ENCODE measurements at regions not wholly inside any gene's neighbourhood (a gene's known extent, or its start where the extent isn't known, plus 50 kb on each side); places are given as distances from the start of the nearest gene placed in this dataset.
"Not testable (repeated sequence)": the region's sequence is repeated elsewhere in the genome, so short reads cannot be mapped to it uniquely, and the experiment has no call there.

GRCh38 chr1:60913708-60914107 lies 168.7 kb upstream of the NFIA start:
- DNase-seq = not testable (repeated sequence)

- no peak for DNase-seq
Observed at GRCh38 chr1:60913039-60913438, 169.3 kb upstream of the NFIA start.

- DNase-seq = peak; percentile 16 to 61
Observed at GRCh38 chr1:60911966-60912697, 170.2 kb upstream of the NFIA start.

- no peak for DNase-seq
Observed at GRCh38 chr1:60908159-60908558, 174.2 kb upstream of the NFIA start.

- no peak for DNase-seq
Observed at GRCh38 chr1:60906526-60906925, 175.8 kb upstream of the NFIA start.

- DNase-seq = no peak
Observed at GRCh38 chr1:60906039-60906438, 176.3 kb upstream of the NFIA start.

- no peak for DNase-seq
Observed at GRCh38 chr1:60904099-60904851, 178.1 kb upstream of the NFIA start.

- DNase-seq = no peak
Observed at GRCh38 chr1:60903591-60903990, 178.8 kb upstream of the NFIA start.

- DNase-seq = no peak
Observed at GRCh38 chr1:60899464-60899863, 182.9 kb upstream of the NFIA start.

GRCh38 chr1:60898987-60899386 lies 183.4 kb upstream of the NFIA start:
- DNase-seq = no peak

GRCh38 chr1:60898413-60898812 lies 183.9 kb upstream of the NFIA start:
- DNase-seq = no peak

- no peak for DNase-seq
Observed at GRCh38 chr1:60896701-60897363, 185.5 kb upstream of the NFIA start.

- DNase-seq = no peak
Observed at GRCh38 chr1:60895701-60896100, 186.7 kb upstream of the NFIA start.

- DNase-seq = no peak
Observed at GRCh38 chr1:60895252-60895651, 187.1 kb upstream of the NFIA start.

GRCh38 chr1:60894741-60895140 lies 187.6 kb upstream of the NFIA start:
- DNase-seq = no peak

- peak; percentile 17 to 29 for DNase-seq
Observed at GRCh38 chr1:60894130-60894529, 188.2 kb upstream of the NFIA start.

GRCh38 chr1:60893136-60893930 lies 189.0 kb upstream of the NFIA start:
- DNase-seq = no peak

GRCh38 chr1:60891765-60892164 lies 190.6 kb upstream of the NFIA start:
- no peak for DNase-seq

GRCh38 chr1:60891281-60891680 lies 191.1 kb upstream of the NFIA start:
- DNase-seq = no peak

- no peak for DNase-seq
Observed at GRCh38 chr1:60890664-60891063, 191.7 kb upstream of the NFIA start.

- no peak for DNase-seq
Observed at GRCh38 chr1:60889709-60890108, 192.7 kb upstream of the NFIA start.

- no peak for DNase-seq
Observed at GRCh38 chr1:60888126-60888525, 194.2 kb upstream of the NFIA start.

- DNase-seq = no peak
Observed at GRCh38 chr1:60886793-60887331, 195.5 kb upstream of the NFIA start.
